ENCODE measurements at regions not wholly inside any gene's neighbourhood (a gene's known extent, or its start where the extent isn't known, plus 50 kb on each side); places are given as distances from the start of the nearest gene placed in this dataset.

DNA sequence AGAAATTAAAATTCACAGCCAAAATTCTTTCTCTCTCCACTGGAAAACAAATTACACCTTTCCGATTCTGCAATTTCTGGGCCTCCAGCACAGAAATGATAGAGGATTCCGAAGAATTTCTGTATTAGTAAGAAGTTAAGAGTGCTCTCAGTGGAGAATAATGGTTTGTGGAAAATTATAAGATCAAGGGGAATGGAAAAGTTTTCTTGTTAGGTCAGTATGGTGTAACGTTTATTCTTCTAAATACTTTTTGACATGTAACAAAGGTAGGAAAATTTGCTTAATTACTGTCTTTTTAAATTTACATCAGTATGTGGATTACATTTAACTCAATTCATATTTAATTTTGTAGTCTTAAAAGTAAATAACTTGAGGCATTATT, 288.3 kb upstream of the NFE2L3 start:
- Histone ChIP-seq H3K4me2 (peak overlapping the region; percentile 79), H4K20me1 (ENCODE audit: insufficient read depth) (no peaks in the 10 kb centered on the region), H3K4me3 (0 out of 2 replicates have a peak overlapping the region, but pooled peaks have one; percentile 51), H3K27me3 (ENCODE audit: insufficient read depth, low read depth) (peaks cover 11% of the 10 kb centered on the region), H3F3A (ENCODE audit: insufficient read depth, low read depth) (peaks cover 16% of the 10 kb centered on the region; the same call in 1 of the 2 replicates), H3K36me3 (ENCODE audit: low read depth) (no peaks in the 10 kb centered on the region), H3K9me3 (ENCODE audit: insufficient read depth, low read depth) (no peaks in the 10 kb centered on the region), H3K9me2 (ENCODE audit: insufficient read depth) (no peaks in the 10 kb centered on the region), H3K4me1 (replicated peaks; ENCODE audit: insufficient read depth) (peaks cover 10% of the 10 kb centered on the region), H3K79me2 (ENCODE audit: low read depth) (no peaks in the 10 kb centered on the region), H2AFZ (no peak overlapping the region), H3K27ac (no peak overlapping the region)
- ChIA-PET CTCF (no interaction called here), POLR2A (ENCODE audit: unreplicated experiment) (no interaction called here)
- TF ChIP-seq EZH2 (IDR thresholded peaks at IDR 0.05; ENCODE audit: low read depth): no peak
- TF ChIP-seq, protein P1, sequence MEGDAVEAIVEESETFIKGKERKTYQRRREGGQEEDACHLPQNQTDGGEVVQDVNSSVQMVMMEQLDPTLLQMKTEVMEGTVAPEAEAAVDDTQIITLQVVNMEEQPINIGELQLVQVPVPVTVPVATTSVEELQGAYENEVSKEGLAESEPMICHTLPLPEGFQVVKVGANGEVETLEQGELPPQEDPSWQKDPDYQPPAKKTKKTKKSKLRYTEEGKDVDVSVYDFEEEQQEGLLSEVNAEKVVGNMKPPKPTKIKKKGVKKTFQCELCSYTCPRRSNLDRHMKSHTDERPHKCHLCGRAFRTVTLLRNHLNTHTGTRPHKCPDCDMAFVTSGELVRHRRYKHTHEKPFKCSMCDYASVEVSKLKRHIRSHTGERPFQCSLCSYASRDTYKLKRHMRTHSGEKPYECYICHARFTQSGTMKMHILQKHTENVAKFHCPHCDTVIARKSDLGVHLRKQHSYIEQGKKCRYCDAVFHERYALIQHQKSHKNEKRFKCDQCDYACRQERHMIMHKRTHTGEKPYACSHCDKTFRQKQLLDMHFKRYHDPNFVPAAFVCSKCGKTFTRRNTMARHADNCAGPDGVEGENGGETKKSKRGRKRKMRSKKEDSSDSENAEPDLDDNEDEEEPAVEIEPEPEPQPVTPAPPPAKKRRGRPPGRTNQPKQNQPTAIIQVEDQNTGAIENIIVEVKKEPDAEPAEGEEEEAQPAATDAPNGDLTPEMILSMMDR (conservative IDR thresholded peaks at IDR 0.05): no peak
- DNase-seq: no peak
- BruUV-seq (replicated peaks): no TSS peak
- intact Hi-C loops (cut with micrococcal nuclease; ENCODE audit: unreplicated experiment): no loop called here

DNA sequence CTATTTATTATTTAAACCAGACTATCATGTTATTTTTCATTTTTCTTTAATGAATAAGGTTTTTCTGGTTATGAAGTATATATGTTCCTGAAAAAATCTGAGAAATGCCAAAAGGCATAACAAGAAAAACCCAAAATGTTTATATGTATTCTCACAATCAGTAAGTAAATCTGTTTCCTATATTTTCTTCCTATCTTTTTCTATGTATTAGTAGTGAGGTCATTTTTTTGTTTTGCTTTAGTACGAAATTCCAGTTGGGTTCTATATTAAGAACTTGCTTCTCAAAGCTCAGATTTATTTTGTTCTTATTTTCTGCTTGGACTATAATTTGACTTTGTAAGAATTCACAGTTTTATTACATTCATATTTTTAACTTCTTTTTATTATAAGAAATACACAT, 287.5 kb upstream of the NFE2L3 start:
- Histone ChIP-seq H3K27ac (no peak overlapping the region), H3K79me2 (ENCODE audit: low read depth) (no peaks in the 10 kb centered on the region), H3K27me3 (ENCODE audit: insufficient read depth, low read depth) (peaks cover 19% of the 10 kb centered on the region), H3K9me2 (ENCODE audit: insufficient read depth) (no peaks in the 10 kb centered on the region), H3F3A (ENCODE audit: insufficient read depth, low read depth) (peaks cover 16% of the 10 kb centered on the region; the same call in 1 of the 2 replicates), H3K36me3 (ENCODE audit: low read depth) (no peaks in the 10 kb centered on the region), H3K4me2 (no peak overlapping the region), H3K9me3 (ENCODE audit: insufficient read depth, low read depth) (no peaks in the 10 kb centered on the region), H3K4me1 (replicated peaks; ENCODE audit: insufficient read depth) (peaks cover 10% of the 10 kb centered on the region), H2AFZ (no peak overlapping the region), H3K4me3 (no peak overlapping the region), H4K20me1 (ENCODE audit: insufficient read depth) (no peaks in the 10 kb centered on the region)
- CTCF ChIA-PET: no interaction called here
- POLR2A ChIA-PET (ENCODE audit: unreplicated experiment): no interaction called here
- no TSS peak for BruUV-seq (replicated peaks)
- TF ChIP-seq, protein P1 (conservative IDR thresholded peaks at IDR 0.05): no peak
- TF ChIP-seq EZH2 (IDR thresholded peaks at IDR 0.05; ENCODE audit: low read depth): no peak
- no peak for DNase-seq
- intact Hi-C loops (cut with micrococcal nuclease; ENCODE audit: unreplicated experiment): no loop called here

DNA sequence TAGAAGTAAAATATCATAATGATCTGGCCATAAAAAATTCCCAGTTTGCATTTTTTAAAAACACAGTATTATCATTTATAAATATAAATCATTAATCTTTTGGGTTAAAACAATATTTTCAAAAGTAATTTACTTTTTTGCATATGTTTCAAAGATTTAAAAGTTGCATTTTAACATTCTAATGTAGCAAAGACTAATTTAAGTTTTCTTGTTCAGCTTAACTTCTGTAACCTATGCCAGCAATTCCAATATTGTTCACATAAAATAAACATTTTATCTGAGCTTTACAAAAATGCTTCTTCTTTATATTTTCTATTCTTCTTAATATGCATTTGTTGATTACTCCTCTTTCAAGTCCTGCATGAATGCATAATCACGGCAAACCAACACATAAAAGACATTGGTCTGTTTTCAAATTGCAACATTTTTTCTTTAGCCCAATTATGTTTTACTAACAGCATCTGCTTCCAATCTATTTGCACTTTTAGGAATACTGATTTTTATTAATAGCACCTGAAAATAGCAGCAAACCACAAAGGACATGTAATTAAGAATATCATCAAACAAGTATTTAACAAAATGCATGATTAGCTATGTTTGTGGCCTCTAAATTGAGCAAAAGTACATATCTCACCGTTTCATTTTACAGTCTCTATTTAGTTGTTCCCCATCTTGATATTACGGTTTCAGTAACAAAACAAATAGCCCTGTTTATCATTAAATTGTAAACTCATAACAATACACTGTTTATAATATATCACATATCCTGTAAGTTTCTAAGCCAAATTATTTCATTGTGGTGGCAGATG, 286.9 kb upstream of the NFE2L3 start:
- BruUV-seq (replicated peaks): no TSS peak
- intact Hi-C loops (cut with micrococcal nuclease; ENCODE audit: unreplicated experiment): no loop called here
- peaks cover 10% of the 10 kb centered on the region for H3K4me1 ChIP-seq (replicated peaks; ENCODE audit: insufficient read depth)
- no peaks in the 10 kb centered on the region for H3K36me3 ChIP-seq (ENCODE audit: low read depth)
- no peak overlapping the region for H3K4me2 ChIP-seq
- peaks cover 25% of the 10 kb centered on the region for H3K27me3 ChIP-seq (ENCODE audit: insufficient read depth, low read depth)
- ChIA-PET POLR2A (ENCODE audit: unreplicated experiment) (no interaction called here), CTCF (no interaction called here)
- H3K9me3 ChIP-seq (ENCODE audit: insufficient read depth, low read depth): no peaks in the 10 kb centered on the region
- no peak overlapping the region for H3K27ac ChIP-seq
- no peaks in the 10 kb centered on the region for H3K9me2 ChIP-seq (ENCODE audit: insufficient read depth)
- H2AFZ ChIP-seq: no peak overlapping the region
- no peak for TF ChIP-seq EZH2 (IDR thresholded peaks at IDR 0.05; ENCODE audit: low read depth)
- TF ChIP-seq, protein P1 (conservative IDR thresholded peaks at IDR 0.05): no peak
- H3F3A ChIP-seq (ENCODE audit: insufficient read depth, low read depth): peaks cover 16% of the 10 kb centered on the region; the same call in 1 of the 2 replicates
- H4K20me1 ChIP-seq (ENCODE audit: insufficient read depth): no peaks in the 10 kb centered on the region
- H3K4me3 ChIP-seq: no peak overlapping the region
- no peak for DNase-seq
- no peaks in the 10 kb centered on the region for H3K79me2 ChIP-seq (ENCODE audit: low read depth)
